ENCODE measurements at regions not wholly inside any gene's neighbourhood (a gene's known extent, or its start where the extent isn't known, plus 50 kb on each side); places are given as distances from the start of the nearest gene placed in this dataset.
"Not testable (repeated sequence)": the region's sequence is repeated elsewhere in the genome, so short reads cannot be mapped to it uniquely, and the experiment has no call there.

DNA sequence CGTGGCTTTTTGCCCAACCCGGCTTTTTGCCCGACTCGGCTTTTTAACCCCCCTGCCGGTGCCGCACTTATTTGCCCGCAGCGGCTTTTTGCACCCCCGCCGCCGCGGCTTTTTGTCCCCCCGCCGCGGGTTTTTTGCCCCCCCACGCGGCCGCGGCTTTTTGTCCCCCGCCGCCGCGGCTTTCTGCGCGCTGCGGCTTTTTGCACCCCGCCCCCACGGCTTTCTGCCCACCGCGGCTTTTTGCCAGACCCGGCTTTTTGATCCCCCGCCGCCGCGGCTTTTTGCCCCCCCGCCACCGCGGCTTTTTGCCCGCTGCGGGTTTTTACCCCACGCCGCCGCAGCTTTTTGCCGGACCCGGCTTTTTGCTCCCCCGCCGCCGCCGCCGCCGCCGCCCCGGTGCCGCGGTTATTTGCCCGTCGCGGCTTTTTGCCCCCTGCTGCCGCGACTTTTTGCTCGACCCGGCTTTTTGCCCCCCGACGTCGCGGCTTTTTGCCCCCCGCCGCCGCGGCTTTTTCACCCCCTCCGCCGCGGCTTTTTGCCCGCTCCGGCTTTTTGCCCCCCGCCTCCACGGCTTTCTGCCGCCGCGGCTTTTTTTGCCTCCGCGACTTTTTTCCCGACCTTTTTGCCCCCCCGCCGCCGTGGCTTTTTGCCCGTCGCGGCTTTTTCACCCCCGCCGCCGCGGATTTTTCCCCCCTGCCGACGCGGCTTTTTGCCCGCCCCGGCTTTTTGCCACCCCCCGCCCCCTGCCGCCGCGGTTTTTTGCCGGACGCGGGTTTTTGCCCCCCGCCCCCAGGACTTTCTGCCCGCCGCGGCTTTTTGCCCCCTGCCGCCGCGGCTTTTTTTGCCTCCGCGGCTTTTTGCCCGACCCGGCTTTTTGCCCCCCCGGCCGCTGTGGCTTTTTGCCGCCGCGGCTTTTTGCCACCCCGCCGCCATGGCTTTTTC, 2786.5 kb downstream of the RPIA start:
- FAIRE-seq, result no peak
- no peak for TF ChIP-seq POLR2A (IDR thresholded peaks at IDR 0.05; ENCODE audit: low read depth, low read length)
- no peak for DNase-seq (ENCODE audit: insufficient read length)

DNA sequence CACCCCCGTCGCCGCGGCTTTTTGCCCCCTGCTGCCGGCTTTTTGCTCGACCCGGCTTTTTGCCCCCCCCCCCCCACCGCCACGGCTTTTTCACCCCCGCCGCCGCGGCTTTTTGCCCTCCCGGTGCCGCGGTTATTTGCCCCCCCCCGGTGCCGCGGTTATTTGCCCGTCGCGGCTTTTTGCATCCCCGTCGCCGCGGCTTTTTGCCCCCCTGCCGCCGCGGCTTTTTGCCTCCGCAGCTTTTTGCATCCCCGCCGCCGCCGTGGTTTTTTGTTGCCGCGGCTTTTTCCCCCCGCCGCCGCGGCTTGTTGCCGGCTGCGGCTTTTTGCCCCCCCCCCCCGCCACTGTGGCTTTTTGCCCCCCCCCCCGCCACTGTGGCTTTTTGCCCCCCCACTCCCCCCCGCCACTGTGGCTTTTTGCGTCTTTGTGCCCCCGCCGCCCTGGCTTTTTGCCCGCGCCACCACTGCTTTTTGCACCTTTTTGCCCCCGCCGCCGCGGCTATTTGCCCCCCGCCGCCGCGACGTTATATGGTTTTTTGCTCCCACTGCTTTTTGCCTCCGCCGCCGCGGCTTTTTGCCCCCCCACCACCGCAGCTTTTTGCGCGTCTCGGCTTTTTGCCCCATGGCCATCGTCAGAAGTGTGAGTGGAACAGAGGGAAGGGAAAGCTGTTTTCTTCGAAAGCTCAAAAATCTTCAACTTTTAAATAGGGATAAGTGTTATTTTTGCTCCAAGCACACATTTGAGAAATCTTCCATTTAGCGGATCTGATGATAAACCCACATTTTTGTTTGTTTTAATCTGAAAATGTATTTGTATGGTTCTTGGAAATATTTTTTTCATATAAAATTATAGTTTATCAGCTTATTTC, 2787.6 kb downstream of the RPIA start:
- DNase-seq (ENCODE audit: insufficient read length), result not testable (repeated sequence)

DNA sequence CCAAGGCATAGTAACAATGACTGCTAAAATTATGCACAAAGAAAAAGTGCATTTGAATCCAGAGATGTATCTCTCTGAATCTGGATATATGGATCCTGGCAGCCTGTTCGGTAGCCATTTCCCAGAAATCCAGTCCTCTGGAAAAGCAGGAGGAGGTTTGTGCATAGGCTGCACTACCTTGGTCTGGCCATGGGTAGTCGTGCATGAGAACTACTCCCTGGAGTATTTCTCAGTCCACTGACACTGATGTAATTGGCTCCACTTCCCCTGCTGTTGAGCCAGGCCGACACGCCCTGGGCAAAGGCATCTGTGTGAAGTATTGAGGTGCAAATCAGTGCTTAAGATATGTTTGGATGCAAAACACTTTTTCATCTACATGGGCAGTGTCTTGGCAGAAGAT, 2793.8 kb downstream of the RPIA start:
- not testable (repeated sequence) for DNase-seq (ENCODE audit: insufficient read length); FAIRE-seq

More for the DNA sequence above, 2787.6 kb downstream of the RPIA start:
- not testable (repeated sequence) for FAIRE-seq

DNA sequence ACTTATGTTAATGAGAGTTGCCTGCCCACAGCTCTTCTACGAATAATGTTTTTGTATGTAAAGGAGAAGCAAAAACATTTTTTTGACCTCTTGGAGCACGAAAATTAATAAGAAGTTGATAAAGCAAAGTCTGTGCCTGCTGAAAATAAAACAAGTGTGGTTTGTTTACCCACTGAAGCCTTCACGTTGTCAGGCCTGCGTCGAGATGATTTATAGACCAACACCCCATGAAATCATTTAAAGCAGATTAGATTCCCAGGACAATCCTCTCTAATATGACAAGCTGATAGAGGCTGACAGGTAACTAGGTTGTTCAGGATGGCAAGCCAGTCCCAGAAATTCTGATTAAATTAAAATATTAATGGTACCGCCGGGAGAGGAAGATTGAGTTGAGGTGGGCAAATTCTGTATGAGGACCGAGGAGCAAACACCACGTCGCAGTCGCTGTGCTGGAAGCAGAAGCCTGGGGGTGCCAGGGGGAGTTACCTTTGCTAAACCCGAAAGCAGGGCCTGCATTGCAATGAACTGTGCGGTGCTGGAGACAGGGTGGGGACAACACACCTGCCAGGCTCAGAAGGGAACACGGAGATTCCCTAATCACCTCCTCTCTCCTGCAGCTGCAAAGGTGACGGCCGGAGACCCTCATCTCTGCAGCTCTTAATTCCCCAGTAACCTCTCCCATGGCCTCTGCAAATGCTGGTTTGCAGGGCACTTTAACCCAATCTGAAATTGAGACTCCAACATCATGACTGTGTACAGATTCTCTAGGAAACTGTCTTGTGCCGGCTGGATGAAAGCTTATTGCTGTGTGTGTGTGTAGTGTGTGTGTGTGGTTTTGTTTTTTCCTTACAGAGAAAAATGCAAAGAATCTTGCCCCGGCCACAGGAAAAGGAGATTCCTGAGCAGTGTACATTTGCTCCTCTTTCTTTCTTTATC, 2805.9 kb downstream of the RPIA start:
- FAIRE-seq; DNase-seq (ENCODE audit: insufficient read length): not testable (repeated sequence)

- DNase-seq (ENCODE audit: insufficient read length); FAIRE-seq: not testable (repeated sequence)
Measured at GRCh38 chr2:91498065-91498449, 2806.6 kb downstream of the RPIA start.

DNA sequence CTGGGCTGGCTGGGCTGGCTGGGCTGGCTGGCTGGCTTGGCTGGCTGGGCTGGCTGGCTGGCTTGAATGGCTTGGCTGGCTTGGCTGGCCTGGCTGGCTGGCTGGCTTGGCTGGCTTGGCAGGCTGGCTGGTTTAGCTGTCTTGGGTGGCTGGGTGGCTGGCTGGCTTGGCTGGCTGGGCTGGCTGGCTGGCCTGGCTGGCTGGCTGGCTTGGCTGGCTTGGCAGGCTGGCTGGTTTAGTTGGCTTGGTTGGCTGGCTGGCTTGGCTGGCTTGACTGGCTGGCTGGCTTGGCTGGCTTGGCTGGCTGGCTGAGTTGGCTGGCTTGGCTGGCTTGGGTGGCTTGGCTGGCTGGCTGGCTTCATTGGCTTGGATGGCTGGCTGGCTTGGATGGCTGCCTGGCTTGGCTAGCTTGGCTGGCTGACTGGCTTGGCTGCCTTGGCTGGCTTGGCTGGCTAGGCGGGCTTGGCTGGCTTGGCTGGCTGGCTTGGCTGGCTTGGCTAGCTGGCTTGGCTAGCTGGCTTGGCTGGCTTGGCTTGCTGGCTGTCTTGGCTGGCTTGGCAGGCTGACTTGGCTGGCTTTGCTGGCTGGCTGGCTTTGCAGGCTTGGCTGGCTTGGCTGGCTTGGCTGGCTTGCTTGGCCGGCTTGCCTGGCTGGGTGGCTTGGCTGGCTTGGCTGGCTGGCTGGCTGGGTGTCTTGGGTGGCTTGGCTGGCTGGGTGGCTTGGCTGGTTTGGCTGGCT, 2807.2 kb downstream of the RPIA start:
- FAIRE-seq; DNase-seq (ENCODE audit: insufficient read length): not testable (repeated sequence)

DNA sequence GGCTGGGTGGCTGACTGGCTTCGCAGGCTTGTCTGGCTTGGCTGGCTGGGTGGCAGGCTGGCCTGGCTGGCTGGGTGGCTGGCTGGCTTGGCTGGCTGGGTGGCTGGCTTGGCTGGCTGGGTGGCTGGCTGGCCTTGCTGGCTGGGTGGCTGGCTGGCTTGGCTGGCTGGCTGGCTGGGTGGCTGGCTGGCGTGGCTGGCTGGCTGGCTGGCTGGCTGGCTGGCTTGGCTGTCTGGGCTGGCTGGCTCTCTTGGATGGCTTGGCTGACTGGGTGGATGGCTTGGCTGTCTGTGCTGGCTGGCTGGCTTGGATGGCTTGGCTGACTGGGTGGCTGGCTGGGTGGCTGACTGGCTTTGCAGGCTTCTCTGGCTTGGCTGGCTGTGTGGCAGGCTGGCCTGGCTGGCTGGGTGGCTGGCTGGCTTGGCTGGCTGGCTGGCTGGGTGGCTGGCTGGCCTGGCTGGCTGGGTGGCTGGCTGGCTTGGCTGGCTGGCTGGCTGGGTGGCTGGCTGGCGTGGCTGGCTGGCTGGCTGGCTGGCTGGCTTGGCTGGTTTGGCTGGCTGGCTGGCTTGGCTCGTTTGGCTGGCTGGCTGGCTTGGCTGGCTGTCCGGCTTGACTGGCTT, 2808.1 kb downstream of the RPIA start:
- not testable (repeated sequence) for DNase-seq (ENCODE audit: insufficient read length); FAIRE-seq

GRCh38 chr2:91500246-91500977, 2808.9 kb downstream of the RPIA start:
- DNase-seq (ENCODE audit: insufficient read length); FAIRE-seq: not testable (repeated sequence)

GRCh38 chr2:91500978-91501310, 2809.5 kb downstream of the RPIA start:
- not testable (repeated sequence) for FAIRE-seq; DNase-seq (ENCODE audit: insufficient read length)

GRCh38 chr2:91501481-91502080, 2810.1 kb downstream of the RPIA start:
- not testable (repeated sequence) for DNase-seq (ENCODE audit: insufficient read length); FAIRE-seq

GRCh38 chr2:91503572-91503958, 2812.1 kb downstream of the RPIA start:
- not testable (repeated sequence) for DNase-seq (ENCODE audit: insufficient read length); FAIRE-seq

GRCh38 chr2:91503959-91504741, 2812.7 kb downstream of the RPIA start:
- DNase-seq (ENCODE audit: insufficient read length); FAIRE-seq: not testable (repeated sequence)

GRCh38 chr2:91508816-91509215, 2817.3 kb downstream of the RPIA start:
- FAIRE-seq; DNase-seq (ENCODE audit: insufficient read length): not testable (repeated sequence)

DNA sequence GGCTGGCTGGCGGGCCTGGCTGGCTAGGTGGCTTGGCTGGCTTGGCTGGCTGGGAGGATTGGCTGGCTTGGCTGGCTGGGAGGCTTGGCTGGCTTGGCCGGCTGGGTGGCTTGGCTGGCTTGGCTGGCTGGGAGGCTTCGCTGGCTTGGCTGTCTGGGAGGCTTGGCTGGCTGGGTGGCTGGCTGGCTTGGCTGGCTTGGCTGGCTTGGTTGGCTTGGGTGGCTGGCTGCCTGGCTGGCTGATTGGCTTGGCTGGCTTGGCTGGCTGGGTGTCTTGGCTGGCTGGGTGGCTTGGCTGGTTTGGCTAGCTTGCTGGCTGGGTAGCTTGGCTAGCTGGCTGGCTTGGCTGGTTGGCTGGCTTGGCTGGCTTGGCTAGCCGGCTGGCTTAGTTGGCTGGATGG, 2817.8 kb downstream of the RPIA start:
- FAIRE-seq; DNase-seq (ENCODE audit: insufficient read length): not testable (repeated sequence)

- FAIRE-seq; DNase-seq (ENCODE audit: insufficient read length): not testable (repeated sequence)
Measured at GRCh38 chr2:91511166-91511565, 2819.7 kb downstream of the RPIA start.

DNA sequence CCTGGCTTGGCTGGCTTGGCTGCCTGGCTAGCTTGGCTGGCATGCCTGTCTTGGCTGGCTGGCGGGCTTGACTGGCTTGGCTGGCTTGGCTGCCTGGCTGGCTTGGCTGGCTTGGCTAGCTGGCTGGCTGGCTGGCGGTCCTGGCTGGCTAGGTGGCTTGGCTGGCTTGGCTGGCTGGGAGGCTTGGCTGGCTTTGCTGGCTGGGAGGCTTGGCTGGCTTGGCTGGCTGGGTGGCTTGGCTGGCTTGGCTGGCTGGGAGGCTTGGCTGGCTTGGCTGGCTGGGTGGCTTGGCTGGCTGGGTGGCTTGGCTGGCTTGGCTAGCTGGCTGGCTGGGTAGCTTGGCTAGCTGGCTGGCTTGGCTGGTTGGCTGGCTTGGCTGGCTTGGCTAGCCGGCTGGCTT, 2824.5 kb downstream of the RPIA start:
- not testable (repeated sequence) for FAIRE-seq; DNase-seq (ENCODE audit: insufficient read length)

- not testable (repeated sequence) for DNase-seq (ENCODE audit: insufficient read length); FAIRE-seq
Measured at GRCh38 chr2:91516669-91517068, 2825.2 kb downstream of the RPIA start.

All from GM12892 (cell line).